B cell (primary cell): ENCODE measurements at regions not wholly inside any gene's neighbourhood (a gene's known extent, or its start where the extent isn't known, plus 50 kb on each side); places are given as distances from the start of the nearest gene placed in this dataset.

Experiments used
- ATAC-seq: fragments of 200-7000 bp; cut with Tn5 transposase; one replicate; pipeline ENCODE4 v1.10.0; 2021; ENCODE audit warnings: low read depth, mild to moderate bottlenecking, moderate number of reproducible peaks, moderate library complexity
- CTCF ChIA-PET: fragments of 350-600 bp; sonication (Branson Sonifier 250); formaldehyde crosslinking; loops from one replicate; lab custom pipeline; 2021; ENCODE audit warnings: antibody characterized with exemption, inconsistent platforms; lab: Charles Lee
- POLR2A ChIA-PET: fragments of 350-600 bp; sonication (Branson Sonifier 250); formaldehyde crosslinking; loops from one replicate; lab custom pipeline; 2021; ENCODE audit warnings: antibody characterized with exemption; lab: Charles Lee
- DNase-seq: peaks from one replicate; pipeline ENCODE4 v3.0.0; 2013
- H2AFZ ChIP-seq: 2 replicates; pipeline ENCODE4 v1.6.1; 2012; ENCODE audit warnings: mild to moderate bottlenecking, low read depth, low read length; ENCODE audit not compliant: insufficient read depth, poor library complexity, severe bottlenecking
- H3K27ac ChIP-seq, 2 donors: 1 replicate in 1 of 2; 2 replicates in 1 of 2; pipeline ENCODE4 v1.5.1; 2012 to 2013; ENCODE audit warnings: low read length in 2 of 2, mild to moderate bottlenecking in 2 of 2, moderate library complexity in 1 of 2
- H3K27me3 ChIP-seq, 4 experiments: fragments of 200-600 bp in 1 of 4; sonication (generic) in 1 of 4; replicated peaks in 1 of 4; 1 replicate in 2 of 4; 2 replicates in 2 of 4; pipeline versions ENCODE4 v1.6.1 to v1.7.0; 2013 to 2016; ENCODE audit warnings: low read length in 3 of 4, mild to moderate bottlenecking in 2 of 4, mixed read lengths in 1 of 4, moderate library complexity in 1 of 4; ENCODE audit not compliant: insufficient read depth in 4 of 4, control insufficient read depth in 3 of 4; ENCODE audit errors: control extremely low read depth in 1 of 4
- H3K36me3 ChIP-seq, 2 experiments: replicated peaks in 1 of 2; 1 replicate in 1 of 2; 2 replicates in 1 of 2; pipeline versions ENCODE4 v1.6.1 to v1.7.1; 2013; ENCODE audit warnings: low read length in 1 of 2; ENCODE audit not compliant: insufficient read depth in 2 of 2, control insufficient read depth in 1 of 2; ENCODE audit errors: control extremely low read depth in 1 of 2, extremely low read depth in 1 of 2
- H3K4me1 ChIP-seq, 2 donors: fragments of 200-600 bp in 1 of 2; sonication (generic) in 1 of 2; 1 replicate in 1 of 2; 2 replicates in 1 of 2; pipeline versions ENCODE4 v1.5.1 to v1.6.1; 2013 to 2017; ENCODE audit warnings: low read length in 2 of 2; ENCODE audit not compliant: control insufficient read depth in 2 of 2, insufficient read depth in 2 of 2
- H3K4me2 ChIP-seq: replicated peaks from 2 replicates; pipeline ENCODE3; 2012; ENCODE audit warnings: mild to moderate bottlenecking, low read depth, low read length; ENCODE audit not compliant: poor library complexity, severe bottlenecking
- H3K4me3 ChIP-seq, 5 experiments: fragments of 200-600 bp in 1 of 5; sonication (generic) in 1 of 5; 1 replicate in 3 of 5; 2 replicates in 2 of 5; pipeline versions ENCODE4 v1.5.1 to v1.7.0; 2011 to 2016; ENCODE audit warnings: low read length in 4 of 5, mild to moderate bottlenecking in 4 of 5, low read depth in 2 of 5, control low read depth in 1 of 5, moderate library complexity in 1 of 5; ENCODE audit not compliant: insufficient read depth in 1 of 5; ENCODE audit errors: control extremely low read depth in 1 of 5, extremely low read depth in 1 of 5
- H3K79me2 ChIP-seq: fragments of 200-600 bp; sonication (generic); one replicate; pipeline ENCODE4 v1.6.0; 2016; ENCODE audit warnings: low read length; ENCODE audit not compliant: control insufficient read depth, insufficient read depth
- H3K9ac ChIP-seq: fragments of 200-600 bp; sonication (generic); 2 replicates; pipeline ENCODE4 v1.6.1; 2017; ENCODE audit warnings: mild to moderate bottlenecking, low read length, moderate library complexity
- H3K9me3 ChIP-seq, 3 donors: one replicate each; pipeline versions ENCODE4 v1.6.1 to v1.7.1; 2013; ENCODE audit warnings: low read length in 2 of 3; ENCODE audit not compliant: control insufficient read depth in 2 of 3, insufficient read depth in 1 of 3; ENCODE audit errors: control extremely low read depth in 1 of 3
- H4K20me1 ChIP-seq: 2 replicates; pipeline ENCODE4 v1.6.0; 2012; ENCODE audit warnings: mild to moderate bottlenecking, low read length; ENCODE audit not compliant: insufficient read depth, control insufficient read depth, poor library complexity, severe bottlenecking
- H3K27ac Mint-ChIP-seq: one replicate; pipeline ENCODE4 v1.8.0; 2021; ENCODE audit warnings: mixed read lengths
- H3K27me3 Mint-ChIP-seq: one replicate; pipeline ENCODE4 v1.8.0; 2021; ENCODE audit warnings: mixed read lengths
- H3K4me1 Mint-ChIP-seq: one replicate; pipeline ENCODE4 v1.8.0; 2021; ENCODE audit warnings: mixed read lengths
- H3K4me3 Mint-ChIP-seq: one replicate; pipeline ENCODE4 v1.8.0; 2021; ENCODE audit warnings: mixed read lengths
- H3K9me3 Mint-ChIP-seq: one replicate; pipeline ENCODE4 v1.8.0; 2022; ENCODE audit warnings: mixed read lengths; ENCODE audit not compliant: insufficient read depth
- CTCF ChIP-seq: fragments of 200-600 bp; IDR thresholded peaks from one replicate; pipeline ENCODE4 v1.8.0; 2022; ENCODE audit warnings: antibody characterized with exemption, mild to moderate bottlenecking
- EZH2 ChIP-seq: IDR thresholded peaks from 2 replicates; pipeline ENCODE4 v1.6.1; 2012; ENCODE audit warnings: borderline replicate concordance, low read depth, mild to moderate bottlenecking, moderate library complexity, low read length; ENCODE audit not compliant: insufficient read depth, poor library complexity, severe bottlenecking
- WGBS: methylation state at CpG from one replicate; pipeline ENCODE4 v1.1.5; 2013; ENCODE audit warnings: missing lambda C conversion rate; ENCODE audit not compliant: insufficient coverage; 5-methylcytosine and 5-hydroxymethylcytosine counted together
- intact Hi-C: fragments of 100-400 bp; cut with micrococcal nuclease; formaldehyde crosslinking; loops from one replicate; pipeline ENCODE4 v1.10.0; 2022

DNA sequence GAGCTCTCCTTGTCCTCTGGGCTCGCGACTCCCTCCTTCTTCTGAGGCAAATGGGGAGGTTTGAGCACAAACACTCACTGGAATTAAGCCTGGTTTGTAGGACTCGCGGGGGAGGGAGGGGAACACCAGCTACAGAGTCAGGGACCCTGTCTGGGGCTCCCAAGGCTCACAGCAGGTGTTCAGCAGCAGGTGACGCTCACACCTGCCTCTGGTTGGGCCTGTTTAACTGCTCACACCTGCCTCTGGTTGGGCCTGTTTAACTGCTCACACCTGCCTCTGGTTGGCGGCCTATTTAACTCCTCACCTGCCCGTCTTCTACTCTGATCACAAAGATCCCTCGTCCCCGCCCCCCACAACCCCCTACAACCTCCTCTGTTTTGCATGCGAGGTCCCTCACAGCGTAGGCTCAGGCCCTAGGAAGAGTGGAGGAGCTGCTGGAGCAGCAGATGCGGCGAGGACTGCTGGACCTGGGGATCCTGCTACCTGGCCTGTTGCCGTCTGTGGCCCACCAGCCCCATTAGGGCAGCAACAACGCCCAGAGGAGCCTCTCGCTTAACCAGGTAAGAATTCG is 181.9 kb downstream of the ERMARD start:
- H3K9ac ChIP-seq: no peak overlapping the region
- TF ChIP-seq CTCF (no peak), EZH2 (no peak)
- no peaks in the 10 kb centered on the region for H4K20me1 ChIP-seq
- ChIA-PET CTCF (no interaction called here), POLR2A (no interaction called here)
- Mint-ChIP-seq H3K27me3 (peaks cover 8% of the 10 kb centered on the region), H3K27ac (no peak overlapping the region), H3K4me3 (no peak overlapping the region), H3K9me3 (no peaks in the 10 kb centered on the region), H3K4me1 (no peaks in the 10 kb centered on the region)
- no peak for ATAC-seq
- no peak overlapping the region for H2AFZ ChIP-seq
- H3K79me2 ChIP-seq: no peaks in the 10 kb centered on the region
- peaks cover 0 to 3% (median 0%) of the 10 kb centered on the region in 4 experiments for H3K27me3 ChIP-seq
- no peak overlapping the region for H3K4me3 ChIP-seq
- H3K9me3 ChIP-seq: no peaks in the 10 kb centered on the region
- no peaks in the 10 kb centered on the region for H3K4me1 ChIP-seq
- 84% methylated on average over 17 of the region's 17 CpGs for WGBS
- no peak overlapping the region for H3K27ac ChIP-seq
- DNase-seq: no peak
- intact Hi-C loops: no loop called here
- H3K4me2 ChIP-seq: no peak overlapping the region
- H3K36me3 ChIP-seq: no peaks in the 10 kb centered on the region

DNA sequence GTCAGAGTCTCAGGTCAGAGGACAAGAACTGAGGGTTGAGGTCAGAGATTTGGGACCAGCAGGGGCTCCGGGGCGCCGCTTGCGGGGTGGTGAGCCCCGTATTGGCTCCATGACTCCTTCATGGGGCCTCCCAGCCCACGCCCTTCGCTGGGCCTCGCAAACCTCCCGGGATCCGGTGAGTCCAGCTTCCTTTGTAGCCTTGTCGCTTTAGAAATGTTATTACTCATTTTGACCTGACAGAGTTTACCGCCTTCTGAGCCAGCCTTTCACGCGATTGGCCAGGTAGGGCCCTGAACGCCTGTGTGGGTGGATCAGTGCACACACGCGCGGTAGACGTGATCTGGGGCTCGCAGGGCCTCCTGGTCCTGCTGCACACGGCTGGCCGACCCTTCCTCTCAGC is 181.1 kb downstream of the ERMARD start:
- Mint-ChIP-seq H3K4me1 (no peaks in the 10 kb centered on the region), H3K4me3 (no peak overlapping the region), H3K27ac (no peak overlapping the region), H3K9me3 (no peaks in the 10 kb centered on the region), H3K27me3 (peaks cover 8% of the 10 kb centered on the region)
- CTCF ChIA-PET: interaction anchor here (1.1 kb wide), 1 partner anchor 12 kb away, joined by 3 read pairs; no protein-coding TSS in a partner anchor
- Histone ChIP-seq H3K4me3 (no peak overlapping the region), H3K27ac (no peak overlapping the region), H3K79me2 (no peaks in the 10 kb centered on the region), H3K9ac (no peak overlapping the region), H4K20me1 (no peaks in the 10 kb centered on the region), H3K9me3 (no peaks in the 10 kb centered on the region), H3K27me3 (peaks cover 0 to 2% (median 0%) of the 10 kb centered on the region in 4 experiments), H3K36me3 (no peaks in the 10 kb centered on the region), H3K4me1 (no peaks in the 10 kb centered on the region), H3K4me2 (no peak overlapping the region), H2AFZ (no peak overlapping the region)
- POLR2A ChIA-PET: no interaction called here
- WGBS: 83% methylated on average over 20 of the region's 22 CpGs
- intact Hi-C loops: no loop called here
- no peak for ATAC-seq
- no peak for DNase-seq
- TF ChIP-seq EZH2: no peak
- TF ChIP-seq CTCF: no peak
